Osteoblast (primary cell): ENCODE measurements at regions not wholly inside any gene's neighbourhood (a gene's known extent, or its start where the extent isn't known, plus 50 kb on each side); places are given as distances from the start of the nearest gene placed in this dataset.

Experiments
- DNase-seq: peaks from one replicate; pipeline ENCODE4 v3.0.0; 2011; ENCODE audit warnings: low spot score, mixed read lengths; ENCODE audit not compliant: insufficient read length; ENCODE audit errors: missing footprints
- H2AFZ ChIP-seq: 2 replicates; pipeline ENCODE4 v1.6.0; 2011; ENCODE audit warnings: mild to moderate bottlenecking, low read length
- H3K27ac ChIP-seq: 2 replicates; pipeline ENCODE4 v1.5.1; 2011; ENCODE audit warnings: mild to moderate bottlenecking, low read depth, low read length, moderate library complexity
- H3K27me3 ChIP-seq: 2 replicates; pipeline ENCODE4 v1.6.0; 2012; ENCODE audit warnings: mild to moderate bottlenecking, control low read depth, inconsistent platforms, low read length, moderate library complexity; ENCODE audit not compliant: insufficient read depth
- H3K36me3 ChIP-seq: 2 replicates; pipeline ENCODE4 v1.5.1; 2011; ENCODE audit warnings: mild to moderate bottlenecking, low read length, control low read depth, moderate library complexity; ENCODE audit not compliant: insufficient read depth
- H3K4me1 ChIP-seq: 2 replicates; pipeline ENCODE4 v1.5.1; 2011; ENCODE audit warnings: mild to moderate bottlenecking, low read length, control low read depth, moderate library complexity; ENCODE audit not compliant: insufficient read depth
- H3K4me2 ChIP-seq: 2 replicates; pipeline ENCODE4 v1.6.0; 2011; ENCODE audit warnings: mild to moderate bottlenecking, low read length; ENCODE audit not compliant: insufficient read depth
- H3K4me3 ChIP-seq: fragments of 200-600 bp; sonication (generic); 3 replicates; pipeline ENCODE4 v1.5.1; 2012; ENCODE audit warnings: mild to moderate bottlenecking, low read length, inconsistent platforms; ENCODE audit not compliant: insufficient read depth
- H3K79me2 ChIP-seq: 2 replicates; pipeline ENCODE4 v1.6.0; 2012; ENCODE audit warnings: mild to moderate bottlenecking, low read length, control low read depth, inconsistent platforms; ENCODE audit not compliant: insufficient read depth
- H3K9me3 ChIP-seq: 2 replicates; pipeline ENCODE4 v1.5.1; 2011; ENCODE audit warnings: low read depth, low read length, control low read depth
- H4K20me1 ChIP-seq: 2 replicates; pipeline ENCODE4 v1.6.0; 2012; ENCODE audit warnings: mild to moderate bottlenecking, low read length, control low read depth; ENCODE audit not compliant: insufficient read depth
- TF ChIP-seq, protein P1 (sequence below): IDR thresholded peaks from 2 replicates; pipeline ENCODE4 v1.5.1; 2011; ENCODE audit warnings: mild to moderate bottlenecking, low read depth, low read length, moderate library complexity; ENCODE audit errors: extremely low read depth

DNA sequence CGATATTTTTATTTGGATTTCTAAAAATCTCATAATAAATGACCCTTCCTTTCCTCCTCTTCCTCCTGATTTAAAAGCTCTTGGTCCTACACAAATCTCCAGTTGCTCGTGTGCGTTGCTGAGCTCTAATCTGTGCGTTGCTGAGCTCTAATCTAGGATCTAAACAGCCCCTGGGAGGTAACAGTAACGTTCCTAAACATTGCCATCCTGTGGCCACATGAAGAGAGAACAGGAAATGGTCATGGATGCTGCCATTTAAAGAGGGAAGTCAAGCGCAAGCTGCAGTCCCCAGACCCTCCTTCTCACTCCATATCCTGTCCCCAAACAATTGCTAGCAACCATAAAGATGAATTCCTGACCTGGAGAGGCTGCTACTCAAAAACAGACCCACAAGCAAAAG is 170.8 kb downstream of the NUFIP1 start:
- no peak overlapping the region for H3K27ac ChIP-seq
- H2AFZ ChIP-seq, result no peak overlapping the region

DNA sequence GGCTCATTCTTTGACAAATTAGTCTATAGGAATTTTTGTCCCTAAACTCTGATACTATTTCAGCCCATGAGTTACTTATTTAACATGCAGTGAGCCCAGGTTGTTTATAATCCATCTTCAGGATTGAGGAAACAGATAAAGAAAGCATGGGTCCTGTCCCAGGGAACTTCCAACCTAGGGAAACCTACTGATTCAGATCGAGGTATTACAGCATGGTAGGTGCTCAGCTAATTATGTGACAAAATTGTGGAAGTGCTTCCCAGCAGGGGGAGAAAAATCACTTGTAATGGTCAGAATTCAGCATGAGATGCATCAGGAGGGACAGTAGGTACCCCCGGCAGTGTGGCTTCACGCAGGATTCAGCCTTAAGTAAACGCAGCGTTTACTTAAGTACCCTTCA is 171.3 kb downstream of the NUFIP1 start:
- no peak overlapping the region for H3K27ac ChIP-seq
- peaks cover 41% of the 10 kb centered on the region for H3K4me1 ChIP-seq

More for the DNA sequence above, 170.8 kb downstream of the NUFIP1 start:
- no peaks in the 10 kb centered on the region for H3K27me3 ChIP-seq
- no peaks in the 10 kb centered on the region for H4K20me1 ChIP-seq
- no peaks in the 10 kb centered on the region for H3K36me3 ChIP-seq
- no peak overlapping the region for H3K4me2 ChIP-seq
- no peak overlapping the region for H3K4me3 ChIP-seq
- no peaks in the 10 kb centered on the region for H3K9me3 ChIP-seq
- H3K79me2 ChIP-seq, result no peaks in the 10 kb centered on the region
- DNase-seq, result no peak
- TF ChIP-seq, protein P1, sequence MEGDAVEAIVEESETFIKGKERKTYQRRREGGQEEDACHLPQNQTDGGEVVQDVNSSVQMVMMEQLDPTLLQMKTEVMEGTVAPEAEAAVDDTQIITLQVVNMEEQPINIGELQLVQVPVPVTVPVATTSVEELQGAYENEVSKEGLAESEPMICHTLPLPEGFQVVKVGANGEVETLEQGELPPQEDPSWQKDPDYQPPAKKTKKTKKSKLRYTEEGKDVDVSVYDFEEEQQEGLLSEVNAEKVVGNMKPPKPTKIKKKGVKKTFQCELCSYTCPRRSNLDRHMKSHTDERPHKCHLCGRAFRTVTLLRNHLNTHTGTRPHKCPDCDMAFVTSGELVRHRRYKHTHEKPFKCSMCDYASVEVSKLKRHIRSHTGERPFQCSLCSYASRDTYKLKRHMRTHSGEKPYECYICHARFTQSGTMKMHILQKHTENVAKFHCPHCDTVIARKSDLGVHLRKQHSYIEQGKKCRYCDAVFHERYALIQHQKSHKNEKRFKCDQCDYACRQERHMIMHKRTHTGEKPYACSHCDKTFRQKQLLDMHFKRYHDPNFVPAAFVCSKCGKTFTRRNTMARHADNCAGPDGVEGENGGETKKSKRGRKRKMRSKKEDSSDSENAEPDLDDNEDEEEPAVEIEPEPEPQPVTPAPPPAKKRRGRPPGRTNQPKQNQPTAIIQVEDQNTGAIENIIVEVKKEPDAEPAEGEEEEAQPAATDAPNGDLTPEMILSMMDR, result peak; percentile 16
- H3K4me1 ChIP-seq, result peaks cover 37% of the 10 kb centered on the region

DNA sequence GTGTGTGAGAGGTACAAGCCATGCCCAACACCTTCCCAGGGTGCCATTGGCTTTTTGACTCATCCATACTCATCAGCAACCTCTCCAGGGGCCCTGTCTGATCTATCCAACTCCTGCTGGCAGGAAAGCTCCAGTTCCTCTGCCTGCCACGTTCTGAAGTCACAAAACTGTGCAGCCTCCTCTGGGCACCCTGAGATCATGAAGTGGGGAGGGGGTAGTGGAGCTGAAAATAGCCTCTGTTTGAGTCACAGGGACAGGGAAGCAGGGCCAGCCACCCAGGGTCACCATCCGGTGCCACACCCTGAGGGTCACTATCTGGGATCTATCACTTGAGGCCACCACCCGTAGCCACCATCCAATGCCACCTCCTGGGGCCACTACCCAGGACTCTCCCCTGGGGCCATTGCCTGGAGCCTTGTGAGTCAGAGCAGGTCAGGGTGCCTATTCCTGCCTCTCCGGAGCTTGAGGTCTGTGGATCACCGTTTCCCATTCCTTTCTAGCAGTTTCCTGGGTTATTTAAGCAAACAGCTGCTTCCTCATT is 172.1 kb downstream of the NUFIP1 start:
- Histone ChIP-seq H3K79me2 (no peaks in the 10 kb centered on the region), H2AFZ (peak overlapping the region; percentile 8), H3K4me1 (peaks cover 49% of the 10 kb centered on the region), H4K20me1 (no peaks in the 10 kb centered on the region), H3K9me3 (no peaks in the 10 kb centered on the region), H3K36me3 (no peaks in the 10 kb centered on the region), H3K27ac (peak overlapping the region; percentile 24), H3K4me3 (no peak overlapping the region), H3K4me2 (no peak overlapping the region), H3K27me3 (no peaks in the 10 kb centered on the region)
- TF ChIP-seq, protein P1, result no peak
- peak; percentile 72 for DNase-seq

More for the DNA sequence above, 171.3 kb downstream of the NUFIP1 start:
- no peak overlapping the region for H3K4me2 ChIP-seq
- DNase-seq, result no peak
- TF ChIP-seq, protein P1, result no peak
- no peaks in the 10 kb centered on the region for H3K36me3 ChIP-seq
- no peak overlapping the region for H2AFZ ChIP-seq
- H3K79me2 ChIP-seq, result no peaks in the 10 kb centered on the region
- no peaks in the 10 kb centered on the region for H4K20me1 ChIP-seq
- no peak overlapping the region for H3K4me3 ChIP-seq
- no peaks in the 10 kb centered on the region for H3K27me3 ChIP-seq
- no peaks in the 10 kb centered on the region for H3K9me3 ChIP-seq

DNA sequence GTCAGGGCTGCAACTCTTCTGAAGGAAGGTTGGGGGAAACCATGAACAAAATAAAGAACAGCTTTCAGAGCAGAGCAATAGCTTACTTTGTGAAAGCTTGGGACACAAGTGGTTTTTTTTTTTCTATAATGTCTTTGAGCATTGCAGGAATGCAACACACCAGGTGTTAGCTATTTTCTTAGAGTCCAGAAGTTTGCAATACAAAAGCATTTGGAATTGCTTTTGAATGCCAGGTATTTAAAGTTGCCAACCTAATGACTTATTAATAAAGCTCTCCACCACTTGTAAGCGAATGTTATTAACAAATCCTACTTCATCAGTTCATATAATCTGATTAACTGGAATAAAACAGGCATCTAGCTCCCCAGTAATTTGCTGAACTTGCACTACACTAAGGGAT is 172.6 kb downstream of the NUFIP1 start:
- no peak overlapping the region for H2AFZ ChIP-seq
- H3K79me2 ChIP-seq, result no peaks in the 10 kb centered on the region
- no peak overlapping the region for H3K4me2 ChIP-seq
- H3K27me3 ChIP-seq, result no peaks in the 10 kb centered on the region
- H3K36me3 ChIP-seq, result no peaks in the 10 kb centered on the region
- H3K4me1 ChIP-seq, result peaks cover 52% of the 10 kb centered on the region
- peak overlapping the region; percentile 24 for H3K27ac ChIP-seq
- H3K4me3 ChIP-seq, result no peak overlapping the region
- TF ChIP-seq, protein P1, result no peak
- no peaks in the 10 kb centered on the region for H3K9me3 ChIP-seq
- no peak for DNase-seq
- H4K20me1 ChIP-seq, result no peaks in the 10 kb centered on the region
